ENCODE measurements at regions not wholly inside any gene's neighbourhood (a gene's known extent, or its start where the extent isn't known, plus 50 kb on each side); places are given as distances from the start of the nearest gene placed in this dataset.

GRCh38 chr7:116113310-116113709 lies 82.7 kb upstream of the TFEC start:
- TF ChIP-seq CTCF (IDR thresholded peaks at IDR 0.05) (no peak), POLR2A (IDR thresholded peaks at IDR 0.05) (no peak)

All from testis (tissue), 2 donors.